ENCODE measurements at regions not wholly inside any gene's neighbourhood (a gene's known extent, or its start where the extent isn't known, plus 50 kb on each side); places are given as distances from the start of the nearest gene placed in this dataset.

DNA sequence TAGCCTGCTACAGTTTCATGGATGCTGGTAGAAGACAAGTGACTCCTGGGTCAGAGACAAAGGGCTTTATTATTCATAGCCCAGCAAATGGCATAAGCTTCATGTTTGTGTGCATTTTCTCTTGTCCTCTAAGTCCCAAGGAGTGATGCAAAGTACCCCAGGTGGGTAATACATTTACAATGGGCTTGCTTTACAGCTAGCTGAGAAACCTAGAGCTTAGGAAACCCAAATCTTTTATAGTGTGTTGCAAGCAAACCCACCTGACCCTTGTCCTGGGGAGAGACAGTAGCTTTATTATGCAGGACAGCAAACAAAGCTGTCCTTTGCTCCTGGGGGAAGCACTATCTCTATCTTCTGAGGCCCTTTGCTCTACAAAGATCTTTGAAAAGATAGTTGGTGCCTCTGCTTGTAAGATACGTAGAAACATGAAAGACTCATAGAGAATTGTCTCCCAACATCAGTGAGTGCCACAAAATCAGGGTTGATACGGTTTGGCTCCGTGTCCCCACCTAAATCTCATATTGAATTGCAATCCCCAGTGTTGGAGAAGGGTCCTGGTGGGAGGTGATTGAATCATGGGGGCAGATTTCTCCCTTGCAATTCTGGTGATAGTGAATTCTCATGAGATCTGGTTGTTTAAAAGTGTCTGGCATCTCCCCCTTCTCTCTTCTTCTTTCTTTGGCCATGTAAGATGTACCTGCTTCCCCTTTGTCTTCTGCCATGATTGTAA is 315.8 kb upstream of the USP24 start (continued):
- TF ChIP-seq, protein P1, sequence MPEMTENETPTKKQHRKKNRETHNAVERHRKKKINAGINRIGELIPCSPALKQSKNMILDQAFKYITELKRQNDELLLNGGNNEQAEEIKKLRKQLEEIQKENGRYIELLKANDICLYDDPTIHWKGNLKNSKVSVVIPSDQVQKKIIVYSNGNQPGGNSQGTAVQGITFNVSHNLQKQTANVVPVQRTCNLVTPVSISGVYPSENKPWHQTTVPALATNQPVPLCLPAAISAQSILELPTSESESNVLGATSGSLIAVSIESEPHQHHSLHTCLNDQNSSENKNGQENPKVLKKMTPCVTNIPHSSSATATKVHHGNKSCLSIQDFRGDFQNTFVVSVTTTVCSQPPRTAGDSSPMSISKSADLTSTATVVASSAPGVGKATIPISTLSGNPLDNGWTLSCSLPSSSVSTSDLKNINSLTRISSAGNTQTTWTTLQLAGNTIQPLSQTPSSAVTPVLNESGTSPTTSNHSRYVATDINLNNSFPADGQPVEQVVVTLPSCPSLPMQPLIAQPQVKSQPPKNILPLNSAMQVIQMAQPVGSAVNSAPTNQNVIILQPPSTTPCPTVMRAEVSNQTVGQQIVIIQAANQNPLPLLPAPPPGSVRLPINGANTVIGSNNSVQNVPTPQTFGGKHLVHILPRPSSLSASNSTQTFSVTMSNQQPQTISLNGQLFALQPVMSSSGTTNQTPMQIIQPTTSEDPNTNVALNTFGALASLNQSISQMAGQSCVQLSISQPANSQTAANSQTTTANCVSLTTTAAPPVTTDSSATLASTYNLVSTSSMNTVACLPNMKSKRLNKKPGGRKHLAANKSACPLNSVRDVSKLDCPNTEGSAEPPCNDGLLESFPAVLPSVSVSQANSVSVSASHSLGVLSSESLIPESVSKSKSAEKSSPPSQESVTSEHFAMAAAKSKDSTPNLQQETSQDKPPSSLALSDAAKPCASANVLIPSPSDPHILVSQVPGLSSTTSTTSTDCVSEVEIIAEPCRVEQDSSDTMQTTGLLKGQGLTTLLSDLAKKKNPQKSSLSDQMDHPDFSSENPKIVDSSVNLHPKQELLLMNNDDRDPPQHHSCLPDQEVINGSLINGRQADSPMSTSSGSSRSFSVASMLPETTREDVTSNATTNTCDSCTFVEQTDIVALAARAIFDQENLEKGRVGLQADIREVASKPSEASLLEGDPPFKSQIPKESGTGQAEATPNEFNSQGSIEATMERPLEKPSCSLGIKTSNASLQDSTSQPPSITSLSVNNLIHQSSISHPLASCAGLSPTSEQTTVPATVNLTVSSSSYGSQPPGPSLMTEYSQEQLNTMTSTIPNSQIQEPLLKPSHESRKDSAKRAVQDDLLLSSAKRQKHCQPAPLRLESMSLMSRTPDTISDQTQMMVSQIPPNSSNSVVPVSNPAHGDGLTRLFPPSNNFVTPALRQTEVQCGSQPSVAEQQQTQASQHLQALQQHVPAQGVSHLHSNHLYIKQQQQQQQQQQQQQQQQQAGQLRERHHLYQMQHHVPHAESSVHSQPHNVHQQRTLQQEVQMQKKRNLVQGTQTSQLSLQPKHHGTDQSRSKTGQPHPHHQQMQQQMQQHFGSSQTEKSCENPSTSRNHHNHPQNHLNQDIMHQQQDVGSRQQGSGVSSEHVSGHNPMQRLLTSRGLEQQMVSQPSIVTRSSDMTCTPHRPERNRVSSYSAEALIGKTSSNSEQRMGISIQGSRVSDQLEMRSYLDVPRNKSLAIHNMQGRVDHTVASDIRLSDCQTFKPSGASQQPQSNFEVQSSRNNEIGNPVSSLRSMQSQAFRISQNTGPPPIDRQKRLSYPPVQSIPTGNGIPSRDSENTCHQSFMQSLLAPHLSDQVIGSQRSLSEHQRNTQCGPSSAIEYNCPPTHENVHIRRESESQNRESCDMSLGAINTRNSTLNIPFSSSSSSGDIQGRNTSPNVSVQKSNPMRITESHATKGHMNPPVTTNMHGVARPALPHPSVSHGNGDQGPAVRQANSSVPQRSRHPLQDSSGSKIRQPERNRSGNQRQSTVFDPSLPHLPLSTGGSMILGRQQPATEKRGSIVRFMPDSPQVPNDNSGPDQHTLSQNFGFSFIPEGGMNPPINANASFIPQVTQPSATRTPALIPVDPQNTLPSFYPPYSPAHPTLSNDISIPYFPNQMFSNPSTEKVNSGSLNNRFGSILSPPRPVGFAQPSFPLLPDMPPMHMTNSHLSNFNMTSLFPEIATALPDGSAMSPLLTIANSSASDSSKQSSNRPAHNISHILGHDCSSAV (CRISPR knock-in tag; IDR thresholded peaks at IDR 0.05; ENCODE audit: borderline replicate concordance) = no peak
- TF ChIP-seq, protein P2, sequence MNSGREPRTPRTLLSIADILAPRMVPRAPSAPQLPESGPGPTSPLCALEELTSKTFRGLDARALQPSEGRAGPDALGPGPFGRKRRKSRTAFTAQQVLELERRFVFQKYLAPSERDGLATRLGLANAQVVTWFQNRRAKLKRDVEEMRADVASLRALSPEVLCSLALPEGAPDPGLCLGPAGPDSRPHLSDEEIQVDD (CRISPR knock-in tag; IDR thresholded peaks at IDR 0.05; ENCODE audit: borderline replicate concordance) = no peak
- TF ChIP-seq SCMH1 (CRISPR knock-in tag; IDR thresholded peaks at IDR 0.05; ENCODE audit: borderline replicate concordance) = no peak
- TF ChIP-seq ZNF709 (CRISPR knock-in tag; IDR thresholded peaks at IDR 0.05) = no peak
- no peak for TF ChIP-seq ONECUT2 (CRISPR knock-in tag; IDR thresholded peaks at IDR 0.05)
- TF ChIP-seq, protein P3, sequence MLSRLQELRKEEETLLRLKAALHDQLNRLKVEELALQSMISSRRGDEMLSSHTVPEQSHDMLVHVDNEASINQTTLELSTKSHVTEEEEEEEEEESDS (CRISPR knock-in tag; IDR thresholded peaks at IDR 0.05; ENCODE audit: borderline replicate concordance) = 0 out of 2 replicates have a peak, but pooled peaks have one; percentile 65
- no peak for TF ChIP-seq HCFC1 (IDR thresholded peaks at IDR 0.05; ENCODE audit: low read depth, low read length)
- TF ChIP-seq HNRNPK (IDR thresholded peaks at IDR 0.05; ENCODE audit: low read depth, low read length, poor library complexity, severe bottlenecking) = no peak
- TF ChIP-seq ZHX1 (CRISPR knock-in tag; IDR thresholded peaks at IDR 0.05; ENCODE audit: low read depth) = no peak
- no peak for TF ChIP-seq WIZ (CRISPR knock-in tag; IDR thresholded peaks at IDR 0.05)
- no peak for TF ChIP-seq TRIM24 (CRISPR knock-in tag; IDR thresholded peaks at IDR 0.05)
- TF ChIP-seq, protein P4, sequence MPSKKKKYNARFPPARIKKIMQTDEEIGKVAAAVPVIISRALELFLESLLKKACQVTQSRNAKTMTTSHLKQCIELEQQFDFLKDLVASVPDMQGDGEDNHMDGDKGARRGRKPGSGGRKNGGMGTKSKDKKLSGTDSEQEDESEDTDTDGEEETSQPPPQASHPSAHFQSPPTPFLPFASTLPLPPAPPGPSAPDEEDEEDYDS (CRISPR knock-in tag; IDR thresholded peaks at IDR 0.05) = peak; percentile 31
- TF ChIP-seq BCL3 (CRISPR knock-in tag; IDR thresholded peaks at IDR 0.05) = no peak
- no peak for TF ChIP-seq TBP (CRISPR knock-in tag; IDR thresholded peaks at IDR 0.05)
- no peak for TF ChIP-seq NFE2L2 (IDR thresholded peaks at IDR 0.05; ENCODE audit: low read length)
